ENCODE measurements at regions not wholly inside any gene's neighbourhood (a gene's known extent, or its start where the extent isn't known, plus 50 kb on each side); places are given as distances from the start of the nearest gene placed in this dataset.

DNA sequence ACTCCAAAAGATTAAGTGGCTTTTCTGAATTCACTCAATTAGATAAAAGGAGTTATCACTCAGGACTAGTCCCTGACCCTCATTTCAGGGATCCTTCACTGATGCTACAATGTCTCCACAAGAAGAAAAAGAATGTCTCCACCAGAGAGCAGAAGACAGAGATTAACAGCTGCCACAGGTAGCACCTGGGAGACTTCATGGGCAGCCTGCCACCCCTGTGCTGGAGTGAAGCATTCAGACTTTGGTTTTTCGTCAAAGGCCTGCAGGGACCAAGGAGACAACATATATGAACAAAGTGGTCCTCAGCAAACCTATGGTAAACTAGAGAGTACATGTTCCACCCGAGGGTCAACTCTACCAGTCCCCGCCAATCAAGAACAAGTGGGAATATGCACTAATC lies 197.0 kb upstream of the ACVR2A start:
- no peak for DNase-seq

DNA sequence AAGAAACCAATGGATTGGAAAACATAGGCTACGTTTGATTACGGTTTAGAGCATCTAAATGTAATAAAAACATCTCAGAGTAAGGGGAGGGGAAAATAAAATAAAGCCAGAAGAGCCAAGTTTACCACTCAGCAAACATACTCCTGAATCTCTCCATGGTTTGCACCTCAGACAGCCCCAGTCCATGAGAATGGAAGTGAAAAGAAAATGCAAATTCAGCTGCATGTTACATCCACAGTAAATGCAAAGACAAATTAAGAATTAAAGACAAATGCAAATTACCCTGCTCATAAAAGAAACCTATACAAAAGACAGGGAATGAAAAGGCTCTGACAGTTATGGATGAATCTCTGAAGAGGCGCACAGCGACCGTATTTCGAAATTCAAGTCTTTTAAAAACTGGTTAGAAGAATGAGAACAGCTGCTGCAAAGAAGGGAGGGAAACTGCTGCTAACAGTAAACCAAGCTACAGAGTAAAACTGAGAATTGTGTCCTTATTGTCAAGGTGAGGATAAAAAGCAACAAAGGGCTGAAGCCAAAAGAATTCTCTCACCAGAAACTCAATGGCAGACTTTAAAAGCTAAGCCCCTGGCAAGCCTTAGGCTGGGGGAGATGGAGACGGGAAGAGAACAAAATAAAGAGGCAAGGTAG lies 197.9 kb upstream of the ACVR2A start:
- no peak for DNase-seq

DNA sequence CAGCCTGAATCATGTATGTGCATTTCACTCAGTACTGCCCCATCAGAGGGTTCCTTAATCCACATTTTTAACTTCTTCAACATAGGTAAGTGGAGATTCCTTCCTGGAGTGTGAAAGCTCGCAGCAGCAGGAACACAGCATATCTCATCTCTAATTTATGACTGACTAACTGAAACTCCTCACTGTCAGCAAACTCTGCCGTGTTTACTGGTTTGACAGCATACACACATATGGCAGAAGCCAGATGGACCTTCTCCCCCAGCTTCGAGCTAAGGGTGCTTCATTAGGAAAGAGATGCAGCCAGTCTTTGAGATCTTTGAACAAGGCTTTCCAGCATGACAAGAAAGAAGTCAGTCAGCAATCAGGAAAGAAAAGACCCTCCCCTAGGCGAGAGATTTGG lies 200.3 kb upstream of the ACVR2A start:
- no peak for DNase-seq

DNA sequence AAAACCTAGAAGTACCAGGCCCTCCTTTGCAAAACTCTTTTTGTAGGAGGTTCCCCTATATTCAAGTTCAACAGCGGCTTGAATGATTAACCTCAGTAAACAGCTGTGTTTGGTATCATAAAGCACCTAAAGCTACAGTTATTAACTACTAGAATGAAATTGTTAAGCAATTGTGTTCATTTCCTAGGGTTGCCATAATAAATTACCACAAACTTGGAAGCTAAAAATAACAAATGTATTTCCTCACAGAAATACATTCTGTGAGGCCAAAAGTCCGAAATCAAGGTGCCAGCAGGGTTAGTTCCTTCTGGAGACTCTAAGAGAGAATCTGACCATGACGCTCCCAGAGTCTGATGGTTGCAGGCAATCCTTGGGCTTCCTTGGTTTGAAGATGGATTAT lies 202.1 kb upstream of the ACVR2A start:
- no peak for DNase-seq

DNA sequence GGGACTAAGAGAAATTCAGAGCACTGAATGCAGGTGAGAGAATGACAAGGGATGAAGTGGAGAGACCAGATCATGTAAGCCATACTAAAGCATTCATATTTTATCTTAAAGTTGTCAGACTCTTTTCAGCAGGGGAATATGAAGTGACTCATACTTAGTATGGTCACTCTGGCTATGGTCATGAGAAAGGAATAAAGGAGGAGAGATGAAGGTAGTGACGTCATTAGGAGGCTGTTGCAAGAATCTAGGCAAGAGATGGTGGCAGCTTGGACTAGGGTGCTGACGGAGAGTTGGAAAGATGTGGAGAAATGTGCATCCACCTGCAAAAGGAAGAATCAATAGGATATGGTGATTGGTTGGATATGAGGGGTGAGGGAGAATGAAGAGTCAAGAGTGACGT lies 203.2 kb upstream of the ACVR2A start:
- DNase-seq: no peak

DNA sequence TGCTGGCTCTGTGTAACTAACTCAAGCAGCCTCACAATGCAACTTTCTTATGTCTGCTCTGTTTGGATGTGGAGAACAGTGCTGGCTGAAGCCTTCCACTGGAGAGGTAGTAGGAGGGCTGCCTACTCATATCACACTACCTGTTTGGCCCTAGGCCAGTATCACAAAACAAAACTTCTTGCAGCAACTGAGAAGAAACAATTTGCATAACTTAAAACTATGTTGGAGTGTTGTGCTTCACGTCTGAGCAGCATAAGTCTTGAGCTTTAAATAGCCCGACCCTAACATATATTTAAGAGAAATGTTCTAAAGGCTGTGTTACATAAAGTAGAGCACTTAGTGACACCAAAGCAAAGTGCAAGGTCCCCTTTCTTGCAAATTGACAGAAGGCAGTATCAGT lies 204.9 kb upstream of the ACVR2A start:
- DNase-seq: no peak

DNA sequence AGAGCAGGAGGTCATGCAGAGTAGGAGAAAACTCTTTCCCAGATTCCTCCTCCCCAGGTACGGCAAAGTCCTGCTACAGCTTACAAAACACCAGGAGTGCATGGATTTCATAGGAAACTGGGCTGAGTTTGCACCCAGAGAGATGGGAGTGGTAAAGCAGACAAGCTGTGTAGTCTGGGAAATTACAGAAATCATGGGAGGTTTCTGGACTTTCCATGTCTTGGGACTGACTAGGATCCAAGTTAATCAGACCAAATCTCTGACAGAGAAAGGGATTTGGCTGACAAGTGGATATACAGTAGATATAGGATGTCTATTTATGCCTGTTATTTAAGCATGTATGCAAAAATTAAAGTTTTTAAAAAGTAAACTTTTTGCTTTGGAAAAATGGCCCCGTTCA lies 205.4 kb upstream of the ACVR2A start:
- no peak for DNase-seq

DNA sequence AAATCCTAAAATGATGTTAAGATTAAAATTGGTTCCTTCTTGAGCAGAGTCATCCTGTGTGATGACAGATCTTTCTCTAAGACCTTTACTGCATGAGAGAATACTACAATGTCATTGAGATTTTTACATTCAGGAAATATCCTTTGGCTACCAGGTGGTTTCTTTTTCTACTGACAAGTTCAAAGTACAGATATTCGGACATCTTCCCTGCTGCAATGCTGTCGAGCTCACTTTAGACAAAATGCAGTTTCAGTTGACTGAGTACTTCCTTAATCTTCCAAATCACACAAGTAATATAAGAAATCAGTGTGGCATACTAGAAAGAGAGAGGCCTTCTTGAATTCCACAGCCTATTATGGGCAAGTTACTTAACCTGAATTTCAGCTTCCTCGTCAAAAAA lies 207.9 kb upstream of the ACVR2A start:
- no peak for DNase-seq

DNA sequence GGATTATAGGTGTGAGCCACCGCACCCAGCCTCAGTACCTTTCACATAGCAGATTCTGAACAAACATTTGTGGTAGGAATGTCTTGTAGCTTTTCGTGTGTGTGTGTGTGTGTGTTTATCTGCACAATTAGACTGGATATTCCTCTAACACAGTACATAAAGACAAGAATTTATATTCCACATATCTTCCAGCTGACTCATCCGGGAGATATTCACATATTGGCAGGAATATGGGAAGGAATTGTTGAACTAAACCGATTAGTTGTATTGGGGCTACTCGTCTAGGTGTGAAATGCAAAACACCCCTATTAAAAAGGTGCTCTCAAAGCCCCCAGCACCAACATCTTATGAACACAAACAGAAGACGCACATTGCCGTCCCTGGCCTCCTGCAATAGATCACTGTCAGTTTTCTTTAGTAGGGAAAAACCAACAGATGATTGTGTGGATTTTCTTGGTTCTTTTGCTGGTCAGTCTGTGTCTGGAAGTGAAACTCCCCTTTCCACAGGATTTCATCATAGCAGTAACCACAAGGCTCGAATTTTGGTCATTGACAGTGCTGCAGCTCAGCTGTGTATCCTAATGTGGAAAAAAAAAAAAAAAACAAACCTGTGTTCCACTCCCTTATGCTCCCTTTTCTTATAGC lies 208.5 kb upstream of the ACVR2A start:
- no peak for DNase-seq

DNA sequence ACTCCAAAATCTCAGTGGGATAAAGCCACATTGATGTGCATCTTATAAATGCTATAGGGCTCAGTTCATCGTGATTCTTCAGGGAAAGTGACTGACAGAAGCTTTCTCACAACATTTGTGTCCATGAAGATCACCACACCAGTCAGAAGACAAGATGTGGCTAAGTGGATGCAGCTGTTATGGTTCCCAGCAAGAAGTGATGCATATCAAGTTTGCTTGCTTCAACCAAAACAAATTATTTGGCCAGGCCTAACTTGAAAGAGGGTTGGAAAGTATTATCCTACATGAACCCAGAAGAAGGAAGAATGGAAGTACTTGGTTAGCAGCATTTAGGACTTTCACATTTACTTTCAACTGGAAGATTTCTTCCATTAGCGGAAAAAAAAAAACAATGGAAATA lies 210.0 kb upstream of the ACVR2A start:
- DNase-seq: no peak

DNA sequence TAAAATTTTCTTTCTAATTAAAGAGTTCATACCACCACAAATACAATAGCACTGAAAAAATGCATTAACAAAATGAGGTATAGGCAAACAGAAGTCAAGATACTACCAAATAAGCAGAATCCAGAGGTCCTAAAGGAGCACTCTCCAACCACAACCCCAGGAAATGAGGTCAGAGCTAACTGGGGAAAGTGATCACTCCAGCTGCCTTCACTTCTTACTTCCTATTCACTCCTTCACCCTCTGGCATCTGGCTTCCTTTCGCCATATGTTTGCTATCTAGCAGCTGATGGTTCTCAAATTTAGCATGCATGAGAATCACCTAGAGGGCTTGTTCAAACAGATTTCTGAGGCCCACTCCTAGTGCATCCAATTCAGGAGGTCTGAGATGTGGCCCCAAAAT lies 212.6 kb upstream of the ACVR2A start:
- no peak for DNase-seq

DNA sequence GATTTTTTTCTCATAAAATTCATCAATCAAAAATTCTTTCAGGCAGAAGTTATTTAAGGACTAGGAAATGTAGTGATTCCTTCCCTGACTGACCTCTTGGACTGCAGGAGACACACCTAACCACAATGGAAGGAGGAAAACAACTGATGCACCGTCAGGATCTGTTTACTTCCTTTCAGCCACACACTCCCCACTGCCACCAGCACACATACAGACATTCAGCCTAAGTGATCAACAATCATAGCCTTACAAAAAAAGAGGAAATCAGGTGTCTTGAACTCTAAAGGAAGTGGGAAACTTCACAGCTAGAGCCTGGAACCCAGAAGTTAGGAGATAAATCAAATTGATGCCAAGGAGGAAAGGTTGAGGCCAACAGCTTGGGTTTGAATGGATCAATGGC lies 213.5 kb upstream of the ACVR2A start:
- DNase-seq: no peak

DNA sequence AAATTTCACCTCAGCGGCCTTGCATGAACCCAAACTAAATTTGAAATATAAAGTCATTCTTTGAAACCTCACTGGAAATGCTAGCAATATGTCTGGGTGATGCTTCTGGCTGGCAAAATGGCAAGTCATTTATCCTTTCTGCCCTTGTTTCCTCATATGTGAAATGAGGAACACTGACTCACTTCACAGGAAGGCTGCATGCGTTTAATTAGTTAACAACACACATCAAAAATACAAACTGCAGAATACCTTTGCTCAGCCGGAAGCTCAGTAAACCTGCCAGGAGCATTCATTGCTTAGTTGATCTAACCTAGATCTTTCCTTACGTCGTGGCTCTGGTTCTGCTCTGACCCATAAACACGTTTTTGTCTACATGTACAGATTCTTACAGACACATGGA lies 214.2 kb upstream of the ACVR2A start:
- no peak for DNase-seq

DNA sequence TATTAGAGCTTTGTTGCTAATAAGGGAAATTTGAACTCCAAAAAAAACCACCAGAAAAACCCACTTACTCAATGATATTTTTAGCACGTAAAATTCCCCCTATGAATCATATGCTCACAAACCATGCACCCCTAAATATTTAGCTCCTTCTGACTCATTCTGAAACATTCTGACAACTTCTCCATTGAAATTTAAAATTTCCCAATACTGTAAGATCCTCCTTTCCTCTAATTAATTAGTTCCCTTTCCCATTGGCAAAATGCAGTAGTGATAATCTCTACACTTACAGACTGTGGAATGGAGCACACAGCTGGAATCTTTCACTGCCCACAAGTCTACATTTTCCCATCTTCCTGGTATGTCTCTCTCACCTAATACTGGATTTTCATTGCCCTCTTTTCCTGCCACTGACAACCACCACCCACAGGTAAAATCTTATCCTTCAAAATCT lies 215.8 kb upstream of the ACVR2A start:
- no peak for DNase-seq

DNA sequence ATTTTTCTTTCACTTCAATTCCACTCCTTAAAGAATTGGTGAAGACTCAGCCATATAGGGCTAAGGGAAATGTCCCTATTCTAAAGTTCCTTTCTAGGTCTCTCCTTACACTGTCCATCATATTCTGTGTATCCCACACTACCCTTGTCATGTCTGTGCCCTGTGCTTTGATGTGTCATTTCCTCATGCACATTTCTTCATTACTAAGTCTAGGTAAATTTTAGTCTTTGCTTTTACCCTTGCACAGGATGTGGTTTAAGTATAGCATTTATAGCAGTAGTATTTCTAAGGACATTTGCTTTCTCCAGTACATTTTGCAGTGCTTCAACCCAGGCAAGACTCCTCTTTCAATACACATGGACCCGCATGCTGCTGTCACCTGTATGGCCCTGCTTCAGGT lies 221.5 kb upstream of the ACVR2A start:
- no peak for DNase-seq

DNA sequence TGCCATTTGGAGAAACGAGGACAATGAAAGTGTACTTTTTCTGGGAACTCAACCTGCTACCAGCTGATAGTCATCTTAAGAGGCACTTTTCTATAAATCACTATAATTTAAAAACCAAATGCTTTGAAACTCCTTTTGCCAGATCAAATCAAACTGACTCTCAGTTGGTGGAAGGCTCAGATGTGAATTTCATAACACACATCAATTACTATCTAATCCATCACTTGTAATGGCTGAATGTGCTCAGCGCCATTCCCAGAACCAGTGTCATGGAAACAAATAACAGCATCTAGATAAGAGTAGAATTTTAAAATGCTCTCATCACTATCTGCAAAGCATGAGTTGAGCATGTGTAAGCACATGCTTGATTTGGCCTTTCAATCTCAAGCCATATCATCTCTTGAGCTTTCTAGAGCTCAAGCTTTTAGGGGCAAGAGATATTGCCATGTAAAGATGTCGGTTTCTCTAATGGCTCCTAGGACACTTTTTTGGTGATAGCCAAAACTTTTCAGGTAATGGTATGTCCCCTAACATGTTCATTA lies 223.1 kb upstream of the ACVR2A start:
- no peak for DNase-seq

DNA sequence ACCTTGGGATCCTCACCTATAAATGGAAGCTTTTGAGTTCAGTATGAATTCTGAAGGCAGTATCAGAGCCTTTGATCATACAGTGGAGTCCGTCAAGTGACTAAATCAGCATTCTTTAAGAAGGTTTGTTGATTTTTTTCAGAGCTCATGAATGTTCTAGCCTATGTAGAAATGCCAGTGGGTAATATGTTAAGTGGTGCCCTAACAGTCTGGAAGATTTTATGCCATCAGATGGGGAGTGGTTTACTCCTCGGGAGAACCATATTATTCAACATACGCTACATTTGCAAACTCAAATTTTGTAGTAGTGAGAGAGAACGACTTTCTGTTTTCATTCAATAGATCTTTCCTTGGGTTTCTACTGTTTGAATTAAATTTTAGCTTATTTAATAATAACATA lies 225.0 kb upstream of the ACVR2A start:
- DNase-seq: no peak

DNA sequence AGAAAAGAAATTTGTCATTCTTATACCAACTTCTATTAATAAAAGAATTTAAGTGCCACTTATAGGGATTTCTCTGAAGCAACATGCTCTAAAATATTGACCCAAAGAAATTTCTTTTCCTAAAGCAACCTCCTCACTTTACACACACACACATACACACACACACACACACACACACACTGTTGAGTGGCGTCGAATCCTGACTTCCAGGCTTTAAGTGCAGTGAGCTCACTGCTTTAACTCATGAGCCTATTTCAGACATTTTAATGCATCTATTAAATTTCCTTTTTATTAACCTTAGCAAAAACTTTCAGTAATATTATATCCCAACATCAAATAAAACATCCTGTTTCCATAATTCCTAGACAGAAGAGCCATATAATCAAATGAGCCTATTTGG lies 229.1 kb upstream of the ACVR2A start:
- DNase-seq: no peak

DNA sequence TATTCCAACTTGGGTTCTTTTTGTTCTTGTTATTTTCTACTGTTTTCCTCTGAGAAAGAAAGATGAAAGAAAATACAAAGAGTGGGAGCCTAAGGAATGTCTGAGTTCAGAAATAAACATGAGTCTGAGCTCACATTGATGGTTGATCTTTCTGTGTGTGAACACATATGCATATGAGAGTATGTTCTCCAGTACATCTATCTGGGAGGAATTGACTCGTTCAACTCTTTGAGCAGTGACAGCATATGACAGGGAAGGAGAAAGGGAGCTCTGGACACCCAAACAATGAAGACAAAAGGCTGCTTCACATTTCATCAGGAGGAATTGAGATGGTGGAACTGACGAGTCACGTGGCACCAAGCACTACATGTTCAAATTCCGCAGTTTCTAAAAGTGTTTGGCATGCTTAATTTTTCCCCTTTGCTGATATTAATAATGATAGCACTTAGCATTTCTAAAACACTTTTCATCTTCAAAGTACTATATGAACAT lies 229.8 kb upstream of the ACVR2A start:
- DNase-seq: no peak

DNA sequence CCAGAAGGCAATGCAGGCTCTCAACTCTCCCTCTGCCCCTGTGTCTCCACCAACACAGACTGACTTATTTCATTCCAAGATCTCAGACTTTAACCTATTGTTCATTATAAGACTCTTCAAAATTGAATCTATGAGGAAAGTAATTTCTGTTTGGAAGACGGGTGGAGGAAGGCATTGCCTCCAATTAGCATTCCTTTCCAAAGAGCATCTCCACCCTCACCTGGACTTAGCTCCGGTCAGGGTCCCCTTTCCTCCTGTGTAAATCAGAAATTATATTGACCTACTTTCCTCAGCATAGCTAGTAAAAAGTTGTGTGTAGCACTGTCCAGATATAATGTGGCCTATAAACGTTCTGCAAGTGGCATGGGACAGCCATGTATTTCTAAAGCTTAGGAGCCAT lies 230.4 kb upstream of the ACVR2A start:
- no peak for DNase-seq

DNA sequence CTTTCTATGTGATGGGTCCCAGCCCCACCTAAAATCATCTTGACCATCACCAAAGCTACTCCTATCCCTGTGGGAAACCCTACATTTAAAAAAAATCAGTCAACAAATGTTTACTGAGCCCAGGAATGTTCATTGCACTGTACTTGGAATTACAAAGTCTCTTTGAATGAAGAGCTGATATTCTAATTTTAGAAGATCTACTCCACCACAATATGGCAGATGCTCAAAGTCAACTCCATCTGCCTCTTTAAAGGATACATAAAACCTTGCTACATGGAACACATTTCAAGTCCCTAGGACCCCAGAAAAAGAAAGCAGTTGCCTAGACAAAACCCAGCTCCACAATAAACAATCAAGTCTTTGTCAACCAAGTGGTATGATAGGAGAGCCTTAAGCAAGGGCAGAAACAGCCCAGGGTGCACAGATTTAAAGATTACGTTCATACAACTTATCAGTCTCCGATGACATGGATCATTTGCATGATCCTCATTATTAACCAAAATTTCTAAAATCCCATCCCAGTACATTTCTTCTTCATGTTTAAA lies 234.3 kb upstream of the ACVR2A start:
- DNase-seq: no peak

DNA sequence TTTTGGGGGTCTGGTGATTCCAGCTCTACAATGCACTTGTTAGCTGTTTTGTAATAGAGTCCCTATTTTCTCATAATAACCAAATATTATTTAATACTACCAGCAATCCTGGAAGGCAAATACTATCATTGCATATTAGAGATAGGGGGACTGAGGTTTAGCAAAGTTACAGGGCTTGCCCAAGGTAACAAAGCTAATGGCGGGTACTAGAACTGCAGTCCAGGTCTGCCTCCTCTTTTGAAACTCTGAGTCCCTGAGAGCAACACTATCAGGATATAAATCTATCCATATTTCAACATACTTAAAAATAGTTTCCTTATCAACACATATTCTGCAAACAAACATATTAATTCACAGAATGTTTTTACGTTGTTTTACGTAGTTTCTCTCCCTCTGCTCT lies 235.5 kb upstream of the ACVR2A start:
- DNase-seq: no peak

DNA sequence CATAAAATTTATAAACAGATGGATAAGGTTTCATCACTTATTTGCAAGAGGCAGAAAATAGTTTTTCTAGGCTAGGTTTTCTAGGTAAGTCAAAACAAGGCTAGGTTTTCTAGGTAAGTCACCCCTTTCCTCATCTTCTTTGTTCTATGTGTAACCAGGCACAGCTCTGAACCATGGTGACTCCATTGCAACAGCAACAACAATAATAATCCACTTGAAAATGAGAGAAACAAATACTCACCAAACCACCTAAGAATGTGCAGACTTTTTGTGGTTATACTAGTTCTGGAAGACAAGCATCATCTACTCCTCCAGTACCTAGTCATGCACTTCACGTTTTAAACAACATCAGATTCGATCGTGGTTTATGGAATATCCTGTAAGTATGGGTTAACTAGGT lies 237.4 kb upstream of the ACVR2A start:
- DNase-seq: no peak

DNA sequence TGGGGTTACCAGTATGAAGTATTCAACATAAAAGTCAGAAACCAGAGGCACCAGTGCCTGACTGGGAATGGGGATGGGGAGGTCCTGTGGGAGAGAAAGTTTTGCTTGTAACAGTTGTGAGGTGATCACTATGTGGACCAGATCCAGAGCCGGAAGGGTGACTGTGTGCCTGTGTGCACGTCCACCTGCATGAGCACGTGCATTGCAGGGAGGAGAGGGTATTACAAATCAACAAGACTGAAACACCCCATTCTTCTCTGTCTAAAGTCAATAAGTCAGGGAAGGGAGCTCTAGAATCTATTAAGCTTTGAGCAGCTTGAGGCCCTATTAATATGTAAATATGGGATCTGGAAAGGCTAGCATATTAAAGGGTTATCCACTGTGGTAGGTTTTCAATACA lies 241.0 kb upstream of the ACVR2A start:
- DNase-seq: no peak

DNA sequence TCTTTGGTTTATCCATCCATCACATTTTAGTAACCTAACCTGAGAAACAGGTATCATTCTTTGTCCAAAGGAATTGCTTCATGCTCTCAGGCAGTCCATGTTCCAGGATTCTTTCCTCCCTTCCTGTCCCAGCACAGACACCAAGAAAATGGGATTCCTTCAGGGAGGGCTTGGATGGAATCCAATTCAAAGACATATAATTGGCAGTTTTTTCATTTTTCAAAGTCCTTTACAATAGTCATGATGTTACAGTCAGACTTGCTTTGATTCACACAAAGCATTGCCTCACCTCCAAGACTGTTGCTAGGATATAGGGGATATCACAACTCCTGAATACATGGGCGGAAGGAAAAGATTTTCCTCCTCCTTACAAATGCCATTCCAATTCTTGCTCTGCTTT lies 241.4 kb upstream of the ACVR2A start:
- DNase-seq: no peak

Measured in activated naive CD4-positive, alpha-beta T cell (primary cell).